ENCODE measurements at regions not wholly inside any gene's neighbourhood (a gene's known extent, or its start where the extent isn't known, plus 50 kb on each side); places are given as distances from the start of the nearest gene placed in this dataset.

GRCh38 chr21:15431053-15431452 is 298.7 kb upstream of the USP25 start:
- no peak for TF ChIP-seq CTCF (IDR thresholded peaks at IDR 0.05)
- no peak for TF ChIP-seq POLR2A (IDR thresholded peaks at IDR 0.05; ENCODE audit: low read depth)
- no peak for TF ChIP-seq EP300 (IDR thresholded peaks at IDR 0.05)
- TF ChIP-seq POLR2AphosphoS5 (IDR thresholded peaks at IDR 0.05), result no peak

All from esophagus muscularis mucosa (tissue), 4 donors.